GM12873 (cell line): ENCODE measurements at regions not wholly inside any gene's neighbourhood (a gene's known extent, or its start where the extent isn't known, plus 50 kb on each side); places are given as distances from the start of the nearest gene placed in this dataset.

Experiments
- TF ChIP-seq, protein P1 (sequence below): IDR thresholded peaks from 2 replicates; pipeline ENCODE4 v1.5.1; 2012; ENCODE audit warnings: low read depth, mild to moderate bottlenecking, moderate library complexity, low read length, control low read depth; ENCODE audit not compliant: insufficient read depth; ENCODE audit errors: missing control alignments

DNA sequence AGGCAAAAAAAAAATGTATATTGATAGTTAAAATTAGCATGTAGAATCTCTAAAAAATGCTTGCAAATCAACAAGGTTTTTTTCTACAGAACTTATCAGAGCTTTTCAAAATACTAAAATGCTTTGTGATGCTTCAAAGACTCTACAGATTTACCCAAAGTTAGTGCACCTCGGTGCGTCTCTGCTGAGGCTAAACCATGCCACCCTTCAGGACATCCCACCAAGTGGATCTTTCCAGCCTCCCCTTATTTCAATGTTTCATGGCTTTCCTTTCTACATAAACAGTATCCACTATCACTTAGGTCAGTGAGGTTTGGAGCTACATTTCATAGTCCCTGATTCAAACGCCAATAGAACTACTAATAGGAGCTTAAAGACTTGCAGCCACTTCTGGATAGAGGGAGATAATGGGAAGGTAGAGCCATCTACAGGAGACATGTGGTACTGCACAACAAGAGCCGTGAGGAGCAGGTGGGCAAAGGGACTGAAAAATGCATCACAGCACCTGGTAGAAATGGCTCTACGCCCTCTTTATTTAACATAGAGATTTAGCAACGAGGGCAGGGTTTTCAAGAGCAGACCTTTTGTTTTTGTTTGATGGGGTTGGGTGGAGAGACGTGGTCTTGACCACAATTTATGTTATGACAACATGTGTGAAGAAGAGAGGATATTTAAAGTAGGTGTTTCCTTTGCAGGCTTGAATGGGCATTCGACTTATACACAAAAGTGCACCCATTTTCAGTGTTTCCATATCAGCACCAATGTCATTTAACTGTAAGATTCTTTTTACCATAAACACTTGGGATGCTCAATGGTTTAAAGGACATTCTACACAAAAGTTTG, 56.1 kb upstream of the SLC35G4 start:
- TF ChIP-seq, protein P1, sequence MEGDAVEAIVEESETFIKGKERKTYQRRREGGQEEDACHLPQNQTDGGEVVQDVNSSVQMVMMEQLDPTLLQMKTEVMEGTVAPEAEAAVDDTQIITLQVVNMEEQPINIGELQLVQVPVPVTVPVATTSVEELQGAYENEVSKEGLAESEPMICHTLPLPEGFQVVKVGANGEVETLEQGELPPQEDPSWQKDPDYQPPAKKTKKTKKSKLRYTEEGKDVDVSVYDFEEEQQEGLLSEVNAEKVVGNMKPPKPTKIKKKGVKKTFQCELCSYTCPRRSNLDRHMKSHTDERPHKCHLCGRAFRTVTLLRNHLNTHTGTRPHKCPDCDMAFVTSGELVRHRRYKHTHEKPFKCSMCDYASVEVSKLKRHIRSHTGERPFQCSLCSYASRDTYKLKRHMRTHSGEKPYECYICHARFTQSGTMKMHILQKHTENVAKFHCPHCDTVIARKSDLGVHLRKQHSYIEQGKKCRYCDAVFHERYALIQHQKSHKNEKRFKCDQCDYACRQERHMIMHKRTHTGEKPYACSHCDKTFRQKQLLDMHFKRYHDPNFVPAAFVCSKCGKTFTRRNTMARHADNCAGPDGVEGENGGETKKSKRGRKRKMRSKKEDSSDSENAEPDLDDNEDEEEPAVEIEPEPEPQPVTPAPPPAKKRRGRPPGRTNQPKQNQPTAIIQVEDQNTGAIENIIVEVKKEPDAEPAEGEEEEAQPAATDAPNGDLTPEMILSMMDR, result peak; percentile 94

DNA sequence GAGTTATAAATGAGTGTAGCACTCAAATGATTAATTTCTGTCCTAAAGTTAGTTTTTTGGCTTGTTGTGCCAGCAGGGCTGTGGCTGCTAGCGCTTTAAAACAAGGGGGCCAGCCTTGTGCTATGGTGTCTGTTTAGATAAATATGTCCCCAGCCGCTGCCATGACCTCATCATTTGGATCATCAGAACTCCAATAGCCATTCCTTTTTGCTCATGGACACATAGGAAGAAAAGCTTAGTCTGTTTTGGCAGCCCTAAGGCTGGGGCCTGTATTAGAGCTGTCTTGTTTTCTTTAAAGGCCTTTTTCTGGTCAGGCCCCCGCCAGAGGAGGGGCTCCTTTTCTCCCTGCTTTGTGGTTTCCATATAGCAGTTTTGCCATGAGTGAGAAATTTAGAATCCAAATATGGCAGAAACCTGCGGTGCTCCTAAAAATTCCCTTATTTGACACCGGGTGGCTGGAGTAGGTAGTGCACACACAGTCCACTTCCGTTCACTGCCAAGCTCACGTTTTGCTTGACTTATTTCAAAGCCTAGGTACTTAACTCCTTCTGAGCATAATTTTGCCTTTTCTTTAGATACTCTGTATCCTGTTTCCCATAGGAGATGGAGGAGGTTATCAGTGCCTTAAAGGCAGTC, 60.4 kb upstream of the SLC35G4 start:
- TF ChIP-seq, protein P1, result no peak

DNA sequence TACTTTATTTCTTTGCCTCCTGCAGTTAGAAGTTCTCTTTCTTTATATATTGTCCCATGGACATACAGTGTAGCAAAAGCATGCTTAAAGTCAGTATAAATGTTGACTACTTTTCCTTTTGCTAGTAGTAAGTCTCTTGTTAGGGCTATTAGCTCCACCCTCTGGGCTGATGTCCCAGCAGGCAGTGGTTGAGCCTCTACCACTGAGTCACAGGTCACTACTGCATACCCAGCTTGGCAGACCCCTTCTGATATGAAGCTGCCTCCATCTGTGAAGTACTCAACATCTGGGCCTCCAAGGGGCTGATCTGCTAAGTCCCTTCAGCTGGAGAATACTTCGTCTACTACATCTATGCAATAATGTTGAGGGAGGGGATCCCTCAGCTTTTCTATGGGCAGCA, 61.0 kb upstream of the SLC35G4 start:
- TF ChIP-seq, protein P1, result no peak

DNA sequence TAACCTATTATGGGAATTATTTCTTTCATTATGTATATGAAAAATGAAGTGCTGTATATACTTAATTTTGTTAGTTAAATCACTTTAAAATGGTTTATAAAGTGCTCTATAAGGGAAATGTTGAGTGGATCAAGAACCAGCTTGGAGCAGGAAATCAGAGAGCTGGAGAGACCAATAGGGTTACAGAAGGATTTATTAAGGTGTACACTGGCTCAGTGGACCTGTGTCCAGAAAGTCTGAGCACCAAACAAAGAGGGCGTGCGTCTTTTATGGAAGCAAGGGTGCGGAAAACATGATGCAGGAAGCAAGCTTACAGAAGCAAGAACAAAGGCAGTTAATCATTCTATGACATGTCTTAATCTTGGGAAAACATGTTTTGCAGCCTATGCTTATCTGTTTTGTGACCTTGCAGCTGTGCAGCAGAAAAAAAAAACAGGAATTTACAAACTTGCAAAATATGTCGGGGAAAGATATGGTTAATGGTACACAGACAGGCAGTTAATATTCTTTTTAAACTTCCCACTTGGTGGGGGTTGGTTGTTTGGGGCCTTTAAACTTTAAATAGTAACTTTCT, 65.2 kb upstream of the SLC35G4 start:
- TF ChIP-seq, protein P1, result no peak

DNA sequence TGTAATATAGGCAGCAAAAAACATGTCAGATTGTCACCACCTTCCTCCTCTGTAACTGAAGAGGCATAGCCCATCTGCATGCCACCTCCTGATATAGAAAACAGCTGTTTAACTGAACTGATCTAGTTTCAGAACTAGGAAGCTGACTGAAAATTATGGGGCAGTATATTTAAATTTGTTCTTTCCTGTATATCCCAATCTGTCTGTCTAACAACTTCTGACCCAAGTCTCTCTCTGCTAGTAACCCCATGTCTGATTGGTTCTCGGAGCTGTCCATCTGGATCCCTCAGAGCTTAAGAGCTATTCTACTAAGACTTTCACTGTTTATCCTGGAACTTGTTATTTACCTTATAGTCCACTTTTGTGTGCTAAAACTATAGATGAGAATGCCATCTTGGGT, 68.2 kb upstream of the SLC35G4 start:
- TF ChIP-seq, protein P1, result no peak

DNA sequence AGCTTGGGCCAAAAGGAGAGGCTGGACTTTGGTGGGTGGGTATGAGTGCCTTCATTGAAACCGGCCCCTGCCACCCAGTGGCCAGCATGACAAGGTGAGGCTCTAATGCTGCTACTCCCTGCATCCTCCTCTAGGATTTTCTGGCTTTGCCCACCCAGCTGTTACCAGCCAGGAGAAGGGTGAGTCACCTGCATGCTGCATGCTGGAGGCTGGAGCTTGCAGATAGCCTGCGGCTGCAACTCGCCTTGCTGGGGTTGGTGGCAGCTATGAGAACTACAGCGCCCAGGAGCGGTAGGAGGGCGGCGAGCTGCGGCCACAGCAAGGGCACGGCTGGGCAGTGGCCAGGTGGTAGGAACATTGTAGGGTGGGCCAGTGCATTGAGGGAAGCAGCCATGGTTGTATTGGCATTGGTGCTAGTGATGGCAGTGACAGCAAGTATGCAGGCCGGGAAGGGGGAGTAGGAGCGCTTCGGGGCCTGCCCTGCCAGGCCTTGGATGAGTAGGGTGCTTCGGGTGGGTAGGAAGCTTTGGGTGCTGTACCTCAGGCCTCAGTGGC, 75.4 kb upstream of the SLC35G4 start:
- TF ChIP-seq, protein P1, result no peak

DNA sequence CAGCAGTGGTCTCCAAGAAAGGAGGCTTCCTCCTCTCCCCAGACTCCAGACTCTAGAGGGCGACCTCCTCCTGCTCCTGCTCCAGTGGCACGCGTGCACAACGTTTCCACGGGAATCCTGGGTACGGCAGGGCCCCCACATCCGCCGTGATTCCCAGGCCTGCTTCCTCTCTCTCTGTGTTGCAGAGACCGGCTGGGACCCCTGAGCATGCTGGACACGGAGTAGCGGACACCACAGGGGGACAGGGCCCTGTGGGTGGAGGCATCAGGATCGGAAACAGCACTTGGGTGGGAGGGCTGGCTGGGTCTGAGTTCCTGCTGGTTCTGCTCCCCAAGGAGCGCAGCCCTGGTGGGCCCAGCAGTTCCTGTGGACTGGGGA, 75.9 kb upstream of the SLC35G4 start:
- TF ChIP-seq, protein P1, result no peak
